Activated CD4-positive, alpha-beta T cell treated with anti-CD3 and anti-CD28 coated beads, Interleukin-2, amount 10 ng/mL, durations not matched to agents 7 days and 5 days (primary cell): ENCODE measurements at regions not wholly inside any gene's neighbourhood (a gene's known extent, or its start where the extent isn't known, plus 50 kb on each side); places are given as distances from the start of the nearest gene placed in this dataset.

Source experiments
- CTCF ChIA-PET: fragments of 350-600 bp; sonication (Branson Sonifier 250); formaldehyde crosslinking; loops from one replicate; lab custom pipeline; 2021; ENCODE audit warnings: antibody characterized with exemption; lab: Charles Lee
- POLR2A ChIA-PET: fragments of 350-600 bp; sonication (Branson Sonifier 250); formaldehyde crosslinking; loops from one replicate; lab custom pipeline; 2021; ENCODE audit warnings: antibody characterized with exemption; lab: Charles Lee
- DNase-seq: peaks from one replicate; pipeline ENCODE4 v3.0.0-alpha.2; 2020
- H3K27ac Mint-ChIP-seq: one replicate; pipeline ENCODE4 v1.8.0; 2021; ENCODE audit warnings: mild to moderate bottlenecking, moderate library complexity, mixed read lengths
- H3K27me3 Mint-ChIP-seq: one replicate; pipeline ENCODE4 v1.8.0; 2021; ENCODE audit warnings: mixed read lengths
- H3K36me3 Mint-ChIP-seq: one replicate; pipeline ENCODE4 v1.8.0; 2021; ENCODE audit warnings: low read depth, mixed read lengths
- H3K4me1 Mint-ChIP-seq: one replicate; pipeline ENCODE4 v1.8.0; 2021; ENCODE audit warnings: mixed read lengths
- H3K4me3 Mint-ChIP-seq: one replicate; pipeline ENCODE4 v1.8.0; 2021; ENCODE audit warnings: mild to moderate bottlenecking, moderate library complexity, mixed read lengths
- H3K9me3 Mint-ChIP-seq: one replicate; pipeline ENCODE4 v1.8.0; 2021; ENCODE audit warnings: mixed read lengths

DNA sequence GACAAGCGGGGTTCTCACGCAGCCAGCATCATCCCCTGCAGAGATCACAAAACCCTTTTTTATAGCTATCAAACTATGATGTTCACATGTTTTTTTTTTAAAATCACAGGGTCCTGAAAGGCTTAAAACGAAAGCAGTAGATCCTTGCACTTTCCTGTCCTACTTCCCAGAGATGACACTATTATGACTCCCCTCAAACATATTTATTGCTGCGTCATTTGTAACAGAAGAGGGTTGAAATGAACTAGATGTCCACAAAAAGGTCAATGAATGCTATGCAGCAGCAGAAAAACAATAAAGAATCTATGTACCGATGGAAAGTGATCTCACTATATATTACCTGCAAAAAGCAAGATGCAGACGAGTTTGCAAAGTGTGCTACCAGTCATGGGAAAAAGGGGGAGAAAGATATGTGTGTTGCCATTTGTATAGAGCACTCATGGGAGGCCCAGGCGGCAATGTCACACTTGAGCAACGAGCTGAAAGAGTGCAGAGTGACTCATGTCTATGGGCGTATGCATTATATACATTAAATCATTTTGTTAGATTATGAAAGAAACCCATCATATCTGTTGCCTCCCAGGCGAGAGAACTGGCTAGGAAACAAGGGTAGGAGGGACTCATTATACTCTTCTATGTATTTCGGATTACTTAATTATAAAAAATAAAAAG is 68.9 kb upstream of the PARP1 start:
- no peak for DNase-seq
- Mint-ChIP-seq H3K4me3 (no peak overlapping the region), H3K4me1 (peaks cover 8% of the 10 kb centered on the region), H3K36me3 (no peaks in the 10 kb centered on the region), H3K9me3 (no peaks in the 10 kb centered on the region), H3K27me3 (peaks cover 11% of the 10 kb centered on the region), H3K27ac (no peak overlapping the region)
- ChIA-PET POLR2A (no interaction called here), CTCF (interaction anchor here (0.7 to 1.4 kb wide), 3 partner anchors 9 to 52 kb away, joined by 3 to 5 read pairs (median 3); no protein-coding TSS in a partner anchor)

DNA sequence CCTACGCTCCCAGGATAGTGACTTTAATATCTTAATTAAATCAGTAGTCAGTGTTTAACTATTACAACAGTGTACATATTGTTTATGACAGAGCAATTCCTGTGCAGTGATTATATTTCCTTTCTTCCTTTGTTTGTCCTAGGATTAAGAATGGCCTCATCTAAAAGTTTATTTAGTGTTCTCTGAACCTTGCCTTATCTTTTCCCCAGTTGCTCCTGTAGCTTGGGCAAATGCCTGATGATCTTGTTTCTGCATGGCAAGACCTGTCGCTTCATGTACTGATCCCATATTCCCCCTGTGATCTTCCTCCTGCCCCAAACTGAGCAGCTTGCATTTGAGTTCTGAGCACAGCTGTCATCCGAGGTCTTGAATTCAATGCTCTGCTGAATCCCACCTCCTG is 69.1 kb upstream of the STUM start:
- POLR2A ChIA-PET = no interaction called here
- no peak overlapping the region for H3K4me3 Mint-ChIP-seq
- H3K27ac Mint-ChIP-seq = no peak overlapping the region
- H3K9me3 Mint-ChIP-seq = no peaks in the 10 kb centered on the region
- H3K36me3 Mint-ChIP-seq = no peaks in the 10 kb centered on the region
- CTCF ChIA-PET = interaction anchor here (2.0 kb wide), 1 partner anchor 11 kb away, joined by 5 read pairs; no protein-coding TSS in a partner anchor
- no peak for DNase-seq
- H3K27me3 Mint-ChIP-seq = peaks cover 24% of the 10 kb centered on the region
- H3K4me1 Mint-ChIP-seq = peaks cover 8% of the 10 kb centered on the region

DNA sequence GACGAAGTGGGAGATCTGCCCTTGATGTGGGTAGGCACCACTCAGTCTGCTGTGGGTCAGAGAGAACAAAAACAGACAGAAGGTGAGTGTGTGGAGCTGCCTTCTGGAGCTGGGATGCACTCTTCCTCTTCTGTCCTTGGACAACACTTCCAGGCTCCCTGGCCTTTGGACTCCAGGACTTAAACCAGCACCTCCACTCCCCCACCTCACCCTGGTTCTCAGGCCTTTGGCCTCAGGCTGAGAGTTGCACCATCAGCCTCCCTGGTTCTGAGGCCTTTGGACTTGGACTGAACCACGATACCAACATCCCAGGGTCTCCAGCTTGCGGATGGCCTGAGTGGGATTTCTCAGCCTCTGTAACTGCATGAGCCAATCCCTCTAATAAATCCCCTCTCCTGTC is 68.1 kb upstream of the STUM start:
- Mint-ChIP-seq H3K4me3 (no peak overlapping the region), H3K27me3 (peaks cover 31% of the 10 kb centered on the region), H3K36me3 (no peaks in the 10 kb centered on the region), H3K9me3 (no peaks in the 10 kb centered on the region), H3K4me1 (peaks cover under 1% of the 10 kb centered on the region), H3K27ac (no peak overlapping the region)
- no peak for DNase-seq
- ChIA-PET POLR2A (no interaction called here), CTCF (interaction anchor here (2.0 kb wide), 1 partner anchor 10 kb away, joined by 5 read pairs; no protein-coding TSS in a partner anchor)

DNA sequence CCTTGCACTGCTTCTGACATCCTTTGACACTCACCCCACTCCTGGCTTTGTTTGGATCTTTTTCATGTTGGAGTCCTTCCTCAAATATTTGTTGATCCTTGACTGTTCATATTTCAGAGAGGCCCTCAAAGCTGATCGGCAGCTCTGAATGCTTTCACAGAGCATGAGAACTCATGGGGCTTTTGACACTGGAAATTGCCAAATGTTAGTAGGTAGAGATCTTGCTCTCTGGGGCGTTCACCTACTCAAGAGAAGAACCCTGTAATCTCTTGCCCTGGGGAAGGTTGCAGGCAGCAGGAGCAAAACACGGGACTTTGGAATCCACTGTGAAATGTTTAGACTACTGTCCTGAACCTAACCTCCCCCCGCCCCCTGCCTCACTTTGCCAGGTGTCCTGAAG is 67.4 kb upstream of the STUM start:
- Mint-ChIP-seq H3K36me3 (no peaks in the 10 kb centered on the region), H3K27me3 (peaks cover 35% of the 10 kb centered on the region), H3K4me1 (peaks cover 1% of the 10 kb centered on the region), H3K27ac (no peak overlapping the region), H3K4me3 (no peak overlapping the region), H3K9me3 (no peaks in the 10 kb centered on the region)
- ChIA-PET POLR2A (no interaction called here), CTCF (interaction anchor here (2.0 kb wide), 1 partner anchor 9 kb away, joined by 5 read pairs; no protein-coding TSS in a partner anchor)
- no peak for DNase-seq

DNA sequence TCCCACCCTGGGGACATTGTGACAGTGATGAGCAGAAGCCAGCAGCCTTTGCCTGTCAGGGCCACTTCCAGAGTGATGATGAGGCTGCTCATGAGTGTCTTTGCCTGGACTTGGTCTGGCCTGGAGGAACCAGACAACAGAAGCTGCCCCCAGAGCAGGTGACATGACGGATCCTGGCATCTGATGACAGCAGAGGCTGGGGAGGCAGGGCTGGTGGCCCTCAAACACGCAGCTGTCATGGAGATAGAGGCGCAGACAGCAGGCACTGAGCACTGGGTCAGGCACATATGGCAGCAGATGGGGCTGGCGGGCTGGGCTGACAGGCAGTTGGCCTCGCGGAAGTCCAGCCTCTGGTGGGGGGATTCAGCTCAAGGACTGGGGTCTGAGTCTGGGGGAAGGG is 66.4 kb upstream of the STUM start:
- Mint-ChIP-seq H3K27me3 (peaks cover 43% of the 10 kb centered on the region), H3K36me3 (no peaks in the 10 kb centered on the region), H3K4me1 (peaks cover 7% of the 10 kb centered on the region), H3K9me3 (no peaks in the 10 kb centered on the region), H3K27ac (no peak overlapping the region), H3K4me3 (no peak overlapping the region)
- ChIA-PET POLR2A (no interaction called here), CTCF (interaction anchor here (0.9 kb wide), 1 partner anchor 15 kb away, joined by 3 read pairs; no protein-coding TSS in a partner anchor)
- DNase-seq = no peak

DNA sequence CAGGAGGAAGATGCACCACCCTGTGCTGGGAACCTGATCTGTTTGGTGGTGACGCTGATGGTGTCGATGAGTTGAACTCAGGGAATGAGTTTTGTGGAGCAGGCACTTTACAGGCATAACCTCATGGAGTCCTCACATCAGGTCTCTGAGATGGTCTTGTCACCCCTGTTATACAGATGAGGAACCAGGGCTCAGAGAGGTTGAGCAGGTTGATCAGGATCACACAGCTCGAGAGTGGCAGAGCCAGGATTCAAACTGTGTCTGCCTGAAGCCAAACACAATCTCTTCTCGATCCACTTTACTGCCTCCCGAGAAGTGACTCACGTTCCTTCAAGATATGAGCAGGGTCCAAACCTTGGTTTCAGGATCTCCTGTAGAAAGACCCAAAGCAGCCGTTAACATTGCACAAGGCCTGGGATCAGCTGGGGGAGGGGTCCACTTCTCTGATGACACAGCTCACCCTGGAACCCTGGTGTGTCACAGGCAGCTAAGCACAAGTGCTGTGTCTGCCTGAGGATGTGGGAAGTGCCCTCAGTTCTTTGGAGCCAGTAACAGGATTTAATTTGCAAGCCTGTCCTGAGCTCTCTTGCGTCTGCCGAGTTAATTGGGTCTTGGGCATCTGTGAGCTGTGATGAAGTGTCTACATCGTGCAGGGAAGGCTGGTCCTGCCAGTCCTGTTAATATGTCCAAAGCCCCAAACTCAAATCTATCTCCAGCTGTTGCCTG is 65.4 kb upstream of the STUM start:
- no peak for DNase-seq
- Mint-ChIP-seq H3K36me3 (no peaks in the 10 kb centered on the region), H3K4me3 (no peak overlapping the region), H3K4me1 (peaks cover 7% of the 10 kb centered on the region), H3K27ac (no peak overlapping the region), H3K27me3 (peaks cover 50% of the 10 kb centered on the region), H3K9me3 (no peaks in the 10 kb centered on the region)
- CTCF ChIA-PET = interaction anchor here (0.6 to 1.8 kb wide), 5 partner anchors 9 to 878 kb away, joined by 3 to 5 read pairs (median 3); no protein-coding TSS in a partner anchor
- POLR2A ChIA-PET = no interaction called here

DNA sequence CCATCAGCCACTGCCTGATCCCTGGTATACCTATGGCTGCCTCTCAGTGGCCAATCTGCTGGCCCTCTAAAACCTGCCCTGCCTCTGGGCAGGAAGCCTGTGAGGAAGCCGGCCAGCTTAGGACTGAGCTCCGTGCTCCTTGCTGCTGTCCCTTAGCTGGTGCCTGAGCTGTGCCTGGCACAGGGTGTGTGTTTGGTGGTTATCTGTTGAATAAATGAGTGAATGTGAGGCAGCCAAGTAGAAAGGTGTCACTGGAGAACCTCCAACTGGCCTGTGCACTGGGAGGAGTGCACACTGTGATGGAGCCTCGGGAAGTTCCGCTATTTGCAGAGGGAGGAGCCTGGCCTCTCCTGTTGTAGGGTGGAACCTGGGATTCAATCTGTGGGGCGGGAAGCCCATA is 63.4 kb upstream of the STUM start:
- Mint-ChIP-seq H3K4me3 (no peak overlapping the region), H3K4me1 (peaks cover 7% of the 10 kb centered on the region), H3K9me3 (no peaks in the 10 kb centered on the region), H3K27ac (no peak overlapping the region), H3K27me3 (peaks cover 53% of the 10 kb centered on the region), H3K36me3 (no peaks in the 10 kb centered on the region)
- CTCF ChIA-PET = no interaction called here
- POLR2A ChIA-PET = no interaction called here
- no peak for DNase-seq

DNA sequence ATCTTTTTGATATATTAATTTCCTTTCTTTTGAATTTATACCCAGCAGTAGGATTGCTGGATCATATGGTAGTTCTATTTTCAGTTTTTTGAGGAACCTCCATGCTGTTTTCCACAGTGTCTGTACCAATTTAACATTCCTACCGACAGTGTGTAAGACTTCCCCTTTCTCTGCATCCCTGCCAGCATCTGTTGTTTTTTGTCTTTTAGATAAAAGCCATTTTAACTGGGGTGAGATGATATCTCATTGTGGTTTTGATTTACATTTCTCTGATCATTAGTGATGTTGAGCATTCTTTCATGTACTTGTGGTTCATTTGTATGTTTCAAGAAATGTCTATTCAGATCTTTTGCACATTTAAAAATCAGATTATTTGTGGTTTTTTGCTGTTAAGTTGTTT is 62.4 kb upstream of the STUM start:
- H3K9me3 Mint-ChIP-seq = no peaks in the 10 kb centered on the region
- H3K36me3 Mint-ChIP-seq = no peaks in the 10 kb centered on the region
- H3K4me3 Mint-ChIP-seq = no peak overlapping the region
- H3K27me3 Mint-ChIP-seq = peaks cover 53% of the 10 kb centered on the region
- ChIA-PET CTCF (no interaction called here), POLR2A (no interaction called here)
- no peak overlapping the region for H3K27ac Mint-ChIP-seq
- H3K4me1 Mint-ChIP-seq = peaks cover 7% of the 10 kb centered on the region
- DNase-seq = no peak

DNA sequence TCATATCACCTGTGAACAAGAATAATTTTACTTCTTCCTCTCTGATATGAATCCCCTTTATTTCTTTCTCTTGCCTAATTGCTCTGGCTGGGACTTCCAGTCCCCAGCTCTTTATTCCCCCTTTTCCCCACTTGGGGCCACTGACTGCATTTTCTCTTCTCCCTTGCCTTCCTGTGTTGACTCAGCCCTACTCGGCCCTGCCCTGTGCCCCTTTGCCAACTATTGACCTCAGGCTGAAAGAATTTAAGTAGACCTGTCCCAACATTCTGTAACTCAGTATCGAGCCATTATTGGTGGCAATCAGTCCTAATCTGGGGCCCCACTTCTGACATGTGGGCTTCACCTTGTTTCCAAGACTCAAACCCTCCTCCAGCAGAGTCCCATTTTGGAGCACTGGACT is 60.6 kb upstream of the STUM start:
- DNase-seq = no peak
- Mint-ChIP-seq H3K36me3 (no peaks in the 10 kb centered on the region), H3K9me3 (no peaks in the 10 kb centered on the region), H3K27ac (no peak overlapping the region), H3K27me3 (peaks cover 48% of the 10 kb centered on the region), H3K4me3 (no peak overlapping the region), H3K4me1 (peaks cover 7% of the 10 kb centered on the region)
- ChIA-PET POLR2A (no interaction called here), CTCF (interaction anchor here (1.0 kb wide), 1 partner anchor 147 kb away, joined by 3 read pairs; no protein-coding TSS in a partner anchor)

DNA sequence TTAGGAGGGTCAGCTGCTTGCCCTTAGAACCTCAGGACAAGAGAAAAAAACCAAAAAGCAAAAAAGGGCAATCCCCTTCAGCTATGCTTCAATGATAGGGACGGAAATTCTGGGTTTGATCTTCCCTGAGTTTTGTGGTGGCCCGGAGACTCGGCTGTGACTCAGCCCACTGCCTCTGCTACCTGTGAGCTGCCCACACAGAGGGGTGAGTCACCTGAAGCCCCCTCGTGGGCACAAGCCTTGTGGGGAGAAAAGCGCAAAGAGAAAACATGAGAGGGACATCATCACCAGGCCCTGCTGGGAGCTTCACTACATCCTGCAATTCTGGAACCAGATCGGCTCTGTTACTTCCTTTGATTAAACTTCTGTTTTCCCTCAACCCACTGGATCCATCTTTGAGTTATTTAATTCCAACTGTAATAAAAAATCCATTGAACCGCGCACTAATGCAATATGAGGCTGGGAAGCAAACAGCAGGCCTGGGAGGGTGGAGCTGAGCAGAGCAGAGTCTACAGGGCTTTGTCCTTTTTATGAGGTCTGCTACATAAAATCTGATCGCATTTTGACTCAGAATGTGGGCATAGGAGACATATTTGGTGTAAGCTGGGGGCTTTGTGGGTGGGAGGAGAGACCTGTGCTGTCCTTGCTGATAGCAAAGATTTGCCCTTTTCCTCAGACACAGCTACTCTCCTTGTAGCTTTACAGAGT is 58.7 kb upstream of the STUM start:
- no peak for DNase-seq
- POLR2A ChIA-PET = no interaction called here

DNA sequence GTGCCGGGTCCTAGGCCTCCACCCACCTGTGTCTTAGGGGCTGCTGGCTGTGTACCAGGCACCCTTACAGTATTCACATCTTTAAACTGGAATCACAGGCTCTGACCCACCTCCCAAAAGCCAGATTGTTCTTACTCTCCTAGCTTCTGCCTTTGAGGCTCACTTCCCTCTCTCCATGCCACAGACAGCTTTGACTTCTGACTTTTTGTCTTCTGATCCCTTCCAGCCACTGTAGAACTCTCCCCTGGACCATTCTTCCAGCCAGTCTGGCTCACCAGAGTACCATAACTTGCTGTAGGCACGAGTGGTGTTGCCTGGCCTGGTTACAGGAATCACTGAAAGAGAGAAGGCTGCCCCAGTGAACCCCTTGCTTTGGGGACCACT is 58.1 kb upstream of the STUM start:
- Mint-ChIP-seq H3K4me1 (peaks cover 7% of the 10 kb centered on the region), H3K36me3 (no peaks in the 10 kb centered on the region), H3K9me3 (no peaks in the 10 kb centered on the region), H3K4me3 (no peak overlapping the region), H3K27ac (no peak overlapping the region), H3K27me3 (peaks cover 35% of the 10 kb centered on the region)
- no peak for DNase-seq
- ChIA-PET POLR2A (no interaction called here), CTCF (interaction anchor here (1.0 to 2.1 kb wide), 4 partner anchors 10 to 70 kb away, joined by 3 to 5 read pairs (median 3); no protein-coding TSS in a partner anchor)

More for the DNA sequence above, 58.7 kb upstream of the STUM start:
- Mint-ChIP-seq H3K27me3 (peaks cover 41% of the 10 kb centered on the region), H3K27ac (no peak overlapping the region), H3K9me3 (no peaks in the 10 kb centered on the region), H3K4me1 (peaks cover 7% of the 10 kb centered on the region), H3K4me3 (no peak overlapping the region), H3K36me3 (no peaks in the 10 kb centered on the region)
- CTCF ChIA-PET = interaction anchor here (0.9 to 2.1 kb wide), 6 partner anchors 9 to 108 kb away, joined by 3 to 5 read pairs (median 3); partner anchors contain the start of gene PARP1

DNA sequence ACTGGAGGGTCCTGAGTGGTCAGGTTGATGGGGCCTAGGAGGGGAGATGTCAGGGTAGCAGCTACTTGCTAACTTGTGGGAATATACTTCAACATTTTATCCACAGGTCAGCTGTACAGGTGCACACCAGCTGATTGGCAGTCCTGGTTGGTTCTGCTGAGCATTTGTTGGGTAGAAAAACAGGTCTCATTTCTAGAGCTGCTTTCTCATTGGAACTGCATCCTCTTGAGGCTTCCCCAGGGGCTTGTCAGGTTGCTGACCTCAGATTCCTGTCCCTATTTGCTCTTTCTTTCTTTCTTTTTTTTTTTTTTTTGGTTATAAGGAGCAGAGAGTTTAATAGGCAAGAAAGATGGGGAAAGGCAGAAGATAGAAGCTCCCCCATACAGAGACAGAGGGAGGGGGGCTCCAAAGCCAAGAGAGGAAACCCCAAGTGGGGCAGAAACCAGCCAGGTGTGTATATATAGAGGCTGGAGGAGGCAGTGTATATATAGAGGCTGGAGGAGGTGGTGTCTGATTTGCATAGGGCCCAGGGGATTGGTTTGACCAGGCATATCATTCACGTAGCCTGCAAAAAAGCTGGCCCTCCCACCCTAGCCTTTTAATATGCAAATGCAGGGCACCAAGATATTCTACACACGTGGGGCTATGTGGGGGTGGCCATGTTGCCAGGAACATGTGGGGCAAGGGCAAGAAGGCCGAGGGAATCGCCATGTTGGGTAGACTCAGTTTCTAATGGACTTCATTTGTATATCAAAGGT is 57.3 kb upstream of the STUM start:
- CTCF ChIA-PET = interaction anchor here (1.1 to 2.1 kb wide), 4 partner anchors 11 to 43 kb away, joined by 3 to 5 read pairs (median 3); no protein-coding TSS in a partner anchor
- Mint-ChIP-seq H3K4me3 (no peak overlapping the region), H3K9me3 (no peaks in the 10 kb centered on the region)

More for the DNA sequence above, 57.3 kb upstream of the STUM start:
- DNase-seq = no peak
- Mint-ChIP-seq H3K27me3 (peaks cover 28% of the 10 kb centered on the region), H3K27ac (no peak overlapping the region), H3K4me1 (peaks cover 5% of the 10 kb centered on the region), H3K36me3 (no peaks in the 10 kb centered on the region)
- POLR2A ChIA-PET = interaction anchor here (0.6 kb wide), 1 partner anchor 34 kb away, joined by 3 read pairs; no protein-coding TSS in a partner anchor
